ENCODE measurements at regions not wholly inside any gene's neighbourhood (a gene's known extent, or its start where the extent isn't known, plus 50 kb on each side); places are given as distances from the start of the nearest gene placed in this dataset.

DNA sequence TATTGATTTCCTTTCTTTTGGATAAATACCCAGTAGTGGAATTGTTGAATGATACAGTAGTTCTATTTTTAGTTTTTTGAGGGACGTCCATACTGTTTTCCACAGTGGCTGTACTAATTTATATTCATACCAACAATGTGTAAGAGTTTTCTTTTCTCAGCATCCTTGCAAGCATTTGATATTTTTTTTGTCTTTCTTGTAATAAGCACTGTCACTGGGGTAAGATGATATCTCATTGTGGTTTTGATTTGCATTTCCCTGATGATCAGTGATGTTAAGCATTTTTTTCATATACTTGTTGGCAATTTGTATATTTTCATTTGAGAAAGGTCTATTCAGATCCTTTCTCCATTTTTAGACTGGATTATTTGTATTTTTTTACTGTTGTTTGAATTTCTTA, 308.7 kb downstream of the PTEN start:
- Histone ChIP-seq H3K9me3 (ENCODE audit: control insufficient read depth, insufficient read depth, low read length) (peaks cover 3% of the 10 kb centered on the region; the same call in 1 of the 2 replicates), H4K20me1 (ENCODE audit: control insufficient read depth, insufficient read depth, low read depth, low read length) (no peaks in the 10 kb centered on the region), H3K4me1 (ENCODE audit: control insufficient read depth, low read length) (peaks cover 12% of the 10 kb centered on the region), H3K4me3 (ENCODE audit: low read length) (no peak overlapping the region), H3K27ac (ENCODE audit: low read depth, low read length) (no peak overlapping the region), H3K9me2 (replicated peaks; ENCODE audit: control insufficient read depth, low read length) (no peaks in the 10 kb centered on the region), H3K79me2 (ENCODE audit: control insufficient read depth, low read length) (no peaks in the 10 kb centered on the region), H3F3A (ENCODE audit: control insufficient read depth, insufficient read depth) (no peaks in the 10 kb centered on the region), H3K27me3 (ENCODE audit: control insufficient read depth, low read length) (no peaks in the 10 kb centered on the region), H3K36me3 (ENCODE audit: control insufficient read depth, low read length) (no peaks in the 10 kb centered on the region), H3K4me2 (ENCODE audit: low read length) (no peak overlapping the region)
- no peak for TF ChIP-seq EZH2phosphoT487 (IDR thresholded peaks at IDR 0.05; ENCODE audit: borderline replicate concordance, low read length)
- TF ChIP-seq, protein P1, sequence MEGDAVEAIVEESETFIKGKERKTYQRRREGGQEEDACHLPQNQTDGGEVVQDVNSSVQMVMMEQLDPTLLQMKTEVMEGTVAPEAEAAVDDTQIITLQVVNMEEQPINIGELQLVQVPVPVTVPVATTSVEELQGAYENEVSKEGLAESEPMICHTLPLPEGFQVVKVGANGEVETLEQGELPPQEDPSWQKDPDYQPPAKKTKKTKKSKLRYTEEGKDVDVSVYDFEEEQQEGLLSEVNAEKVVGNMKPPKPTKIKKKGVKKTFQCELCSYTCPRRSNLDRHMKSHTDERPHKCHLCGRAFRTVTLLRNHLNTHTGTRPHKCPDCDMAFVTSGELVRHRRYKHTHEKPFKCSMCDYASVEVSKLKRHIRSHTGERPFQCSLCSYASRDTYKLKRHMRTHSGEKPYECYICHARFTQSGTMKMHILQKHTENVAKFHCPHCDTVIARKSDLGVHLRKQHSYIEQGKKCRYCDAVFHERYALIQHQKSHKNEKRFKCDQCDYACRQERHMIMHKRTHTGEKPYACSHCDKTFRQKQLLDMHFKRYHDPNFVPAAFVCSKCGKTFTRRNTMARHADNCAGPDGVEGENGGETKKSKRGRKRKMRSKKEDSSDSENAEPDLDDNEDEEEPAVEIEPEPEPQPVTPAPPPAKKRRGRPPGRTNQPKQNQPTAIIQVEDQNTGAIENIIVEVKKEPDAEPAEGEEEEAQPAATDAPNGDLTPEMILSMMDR (IDR thresholded peaks at IDR 0.05; ENCODE audit: low read depth, low read length, poor library complexity, severe bottlenecking) = no peak

DNA sequence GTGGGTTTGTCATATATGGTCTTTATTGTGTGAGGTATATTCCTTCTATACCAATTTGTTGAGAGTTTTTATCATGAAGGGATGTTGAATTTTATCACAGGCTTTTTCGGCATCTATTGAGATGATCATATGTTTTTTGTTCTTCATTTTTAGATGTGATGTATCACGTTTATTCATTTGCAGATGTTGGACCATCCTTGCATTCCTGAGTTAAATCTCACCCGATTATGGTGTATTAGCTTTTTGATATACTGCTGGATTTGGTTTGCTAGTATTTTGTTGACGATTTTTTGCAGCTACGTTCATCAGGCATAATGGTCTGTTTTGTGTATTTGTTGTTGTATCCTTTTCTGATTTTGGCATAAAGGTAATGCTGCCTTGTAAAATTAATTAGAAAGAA, 311.0 kb downstream of the PTEN start:
- Histone ChIP-seq H3K9me2 (replicated peaks; ENCODE audit: control insufficient read depth, low read length) (no peaks in the 10 kb centered on the region), H3K79me2 (ENCODE audit: control insufficient read depth, low read length) (no peaks in the 10 kb centered on the region), H3K4me2 (ENCODE audit: low read length) (no peak overlapping the region), H3K4me1 (ENCODE audit: control insufficient read depth, low read length) (peaks cover 12% of the 10 kb centered on the region), H3F3A (ENCODE audit: control insufficient read depth, insufficient read depth) (no peaks in the 10 kb centered on the region), H3K4me3 (ENCODE audit: low read length) (no peak overlapping the region), H3K27ac (ENCODE audit: low read depth, low read length) (no peak overlapping the region), H3K27me3 (ENCODE audit: control insufficient read depth, low read length) (no peaks in the 10 kb centered on the region), H4K20me1 (ENCODE audit: control insufficient read depth, insufficient read depth, low read depth, low read length) (no peaks in the 10 kb centered on the region), H3K9me3 (ENCODE audit: control insufficient read depth, insufficient read depth, low read length) (peaks cover 8% of the 10 kb centered on the region; the same call in 1 of the 2 replicates), H3K36me3 (ENCODE audit: control insufficient read depth, low read length) (no peaks in the 10 kb centered on the region)
- TF ChIP-seq, protein P1 (IDR thresholded peaks at IDR 0.05; ENCODE audit: low read depth, low read length, poor library complexity, severe bottlenecking) = no peak
- no peak for TF ChIP-seq EZH2phosphoT487 (IDR thresholded peaks at IDR 0.05; ENCODE audit: borderline replicate concordance, low read length)

DNA sequence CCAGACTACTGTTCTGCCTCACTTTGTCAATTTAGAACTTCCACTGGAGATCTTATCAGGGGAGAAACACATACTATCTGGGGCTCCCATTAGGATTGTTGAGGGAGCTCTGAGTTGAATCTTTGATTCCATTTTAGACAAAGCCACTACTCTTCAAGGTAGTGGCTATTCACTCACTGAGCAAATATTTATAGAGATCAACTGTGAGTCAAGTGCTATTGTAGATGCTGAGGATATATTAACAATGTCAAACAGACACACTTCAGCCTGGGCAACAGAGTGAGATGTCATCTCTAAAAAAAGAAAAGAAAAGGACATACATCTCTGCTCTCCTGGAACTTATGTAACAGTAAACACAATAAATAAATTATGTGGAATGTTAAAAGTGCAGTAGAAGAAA, 315.3 kb downstream of the PTEN start:
- H3K9me2 ChIP-seq (replicated peaks; ENCODE audit: control insufficient read depth, low read length) = no peaks in the 10 kb centered on the region
- H3K4me3 ChIP-seq (ENCODE audit: low read length) = no peak overlapping the region
- H3K27ac ChIP-seq (ENCODE audit: low read depth, low read length) = no peak overlapping the region
- no peaks in the 10 kb centered on the region for H3K79me2 ChIP-seq (ENCODE audit: control insufficient read depth, low read length)
- H3K27me3 ChIP-seq (ENCODE audit: control insufficient read depth, low read length) = no peaks in the 10 kb centered on the region
- H3F3A ChIP-seq (ENCODE audit: control insufficient read depth, insufficient read depth) = no peaks in the 10 kb centered on the region
- no peak for TF ChIP-seq EZH2phosphoT487 (IDR thresholded peaks at IDR 0.05; ENCODE audit: borderline replicate concordance, low read length)
- TF ChIP-seq, protein P1 (IDR thresholded peaks at IDR 0.05; ENCODE audit: low read depth, low read length, poor library complexity, severe bottlenecking) = no peak
- no peak overlapping the region for H3K4me2 ChIP-seq (ENCODE audit: low read length)
- no peaks in the 10 kb centered on the region for H3K36me3 ChIP-seq (ENCODE audit: control insufficient read depth, low read length)
- peaks cover 8% of the 10 kb centered on the region; the same call in 1 of the 2 replicates for H3K9me3 ChIP-seq (ENCODE audit: control insufficient read depth, insufficient read depth, low read length)
- H4K20me1 ChIP-seq (ENCODE audit: control insufficient read depth, insufficient read depth, low read depth, low read length) = no peaks in the 10 kb centered on the region
- H3K4me1 ChIP-seq (ENCODE audit: control insufficient read depth, low read length) = no peaks in the 10 kb centered on the region

Measured in DOHH2 (cell line).